Neuronal stem cell (in vitro differentiated cells): ENCODE measurements at regions not wholly inside any gene's neighbourhood (a gene's known extent, or its start where the extent isn't known, plus 50 kb on each side); places are given as distances from the start of the nearest gene placed in this dataset.

Experiments
- DNase-seq: peaks from one replicate; pipeline ENCODE4 v3.0.0-alpha.2; 2013; ENCODE audit warnings: low spot score
- H2AFZ ChIP-seq: one replicate; pipeline ENCODE4 v1.6.1; 2013; ENCODE audit warnings: mild to moderate bottlenecking, low read length, inconsistent platforms
- H2AK5ac ChIP-seq: 2 replicates; pipeline ENCODE4 v1.6.1; 2013; ENCODE audit warnings: low read depth, mild to moderate bottlenecking, inconsistent platforms, low read length, moderate library complexity, mixed read lengths
- H2BK120ac ChIP-seq: 2 replicates; pipeline ENCODE4 v1.6.1; 2013; ENCODE audit warnings: low read depth, mild to moderate bottlenecking, inconsistent platforms, low read length, moderate library complexity, mixed read lengths
- H2BK12ac ChIP-seq: one replicate; pipeline ENCODE4 v1.6.1; 2013; ENCODE audit warnings: low read length, inconsistent platforms
- H2BK15ac ChIP-seq: 2 replicates; pipeline ENCODE4 v1.6.1; 2013; ENCODE audit warnings: mild to moderate bottlenecking, low read length, inconsistent platforms, mixed read lengths
- H2BK5ac ChIP-seq: one replicate; pipeline ENCODE4 v1.6.1; 2013; ENCODE audit warnings: inconsistent platforms, mild to moderate bottlenecking, low read length, moderate library complexity
- H3K14ac ChIP-seq: one replicate; pipeline ENCODE4 v1.6.1; 2013; ENCODE audit warnings: low read length, inconsistent platforms
- H3K18ac ChIP-seq: 2 replicates; pipeline ENCODE4 v1.6.1; 2013; ENCODE audit warnings: low read length, inconsistent platforms
- H3K23ac ChIP-seq: 2 replicates; pipeline ENCODE4 v1.6.1; 2013; ENCODE audit warnings: low read depth, mild to moderate bottlenecking, mixed read lengths, low read length, inconsistent platforms; ENCODE audit not compliant: poor library complexity
- H3K27ac ChIP-seq: replicated peaks from 3 replicates; pipeline ENCODE4 v1.5.1; 2013; ENCODE audit warnings: low read length, inconsistent platforms
- H3K27me3 ChIP-seq, 3 experiments: 2 replicates each; pipeline ENCODE4 v1.6.1; 2013; ENCODE audit warnings: low read length in 3 of 3, mild to moderate bottlenecking in 2 of 3, inconsistent platforms in 1 of 3, low read depth in 1 of 3, mixed read lengths in 1 of 3, moderate library complexity in 1 of 3; ENCODE audit not compliant: control insufficient read depth in 3 of 3, insufficient read depth in 3 of 3
- H3K36me3 ChIP-seq, 2 donors: replicated peaks in 1 of 2; 2 replicates each; pipeline ENCODE4 v1.6.1; 2013; ENCODE audit warnings: low read length in 2 of 2; ENCODE audit not compliant: control insufficient read depth in 2 of 2, insufficient read depth in 2 of 2
- H3K4ac ChIP-seq: 2 replicates; pipeline ENCODE4 v1.6.1; 2013; ENCODE audit warnings: inconsistent platforms, mild to moderate bottlenecking, low read length, moderate library complexity
- H3K4me1 ChIP-seq, 2 donors: 1 replicate in 1 of 2; 2 replicates in 1 of 2; pipeline ENCODE4 v1.6.1; 2013; ENCODE audit warnings: low read length in 2 of 2, low read depth in 1 of 2; ENCODE audit not compliant: control insufficient read depth in 2 of 2, insufficient read depth in 1 of 2
- H3K4me2 ChIP-seq: one replicate; pipeline ENCODE4 v1.6.1; 2013; ENCODE audit warnings: mild to moderate bottlenecking, low read length, inconsistent platforms; ENCODE audit not compliant: insufficient read depth, poor library complexity, severe bottlenecking
- H3K4me3 ChIP-seq, 2 donors: 2 replicates each; pipeline ENCODE4 v1.5.1; 2013; ENCODE audit warnings: low read length in 2 of 2, mild to moderate bottlenecking in 2 of 2, inconsistent platforms in 1 of 2, moderate library complexity in 1 of 2
- H3K79me1 ChIP-seq: one replicate; pipeline ENCODE4 v1.6.1; 2013; ENCODE audit warnings: low read depth, mild to moderate bottlenecking, inconsistent platforms, low read length, moderate library complexity
- H3K9ac ChIP-seq: one replicate; pipeline ENCODE4 v1.6.1; 2013; ENCODE audit warnings: mild to moderate bottlenecking, low read depth, low read length, inconsistent platforms; ENCODE audit not compliant: poor library complexity
- H3K9me3 ChIP-seq, 2 donors: replicated peaks in 1 of 2; 2 replicates each; pipeline versions ENCODE3 to v1.6.1; 2013; ENCODE audit warnings: low read length in 2 of 2, mild to moderate bottlenecking in 2 of 2, inconsistent platforms in 1 of 2, low read depth in 1 of 2, mixed read lengths in 1 of 2, moderate library complexity in 1 of 2; ENCODE audit not compliant: control insufficient read depth in 2 of 2, insufficient read depth in 1 of 2
- H4K8ac ChIP-seq: one replicate; pipeline ENCODE4 v1.6.1; 2013; ENCODE audit warnings: low read depth, mild to moderate bottlenecking, inconsistent platforms, low read length, moderate library complexity
- H4K91ac ChIP-seq: one replicate; pipeline ENCODE4 v1.6.1; 2013; ENCODE audit warnings: low read length, low read depth, mild to moderate bottlenecking, inconsistent platforms; ENCODE audit not compliant: poor library complexity
- WGBS, 2 donors: extraction: QIAGEN DNeasy Blood & Tissue Kit; methylation state at CpG; one replicate each; pipeline ENCODE4 v1.1.7; 2013; ENCODE audit warnings: missing lambda C conversion rate in 2 of 2, mixed read lengths in 1 of 2; ENCODE audit not compliant: insufficient read length in 2 of 2, insufficient replicate concordance in 1 of 2; ENCODE audit errors: extremely low coverage in 2 of 2; 5-methylcytosine and 5-hydroxymethylcytosine counted together

DNA sequence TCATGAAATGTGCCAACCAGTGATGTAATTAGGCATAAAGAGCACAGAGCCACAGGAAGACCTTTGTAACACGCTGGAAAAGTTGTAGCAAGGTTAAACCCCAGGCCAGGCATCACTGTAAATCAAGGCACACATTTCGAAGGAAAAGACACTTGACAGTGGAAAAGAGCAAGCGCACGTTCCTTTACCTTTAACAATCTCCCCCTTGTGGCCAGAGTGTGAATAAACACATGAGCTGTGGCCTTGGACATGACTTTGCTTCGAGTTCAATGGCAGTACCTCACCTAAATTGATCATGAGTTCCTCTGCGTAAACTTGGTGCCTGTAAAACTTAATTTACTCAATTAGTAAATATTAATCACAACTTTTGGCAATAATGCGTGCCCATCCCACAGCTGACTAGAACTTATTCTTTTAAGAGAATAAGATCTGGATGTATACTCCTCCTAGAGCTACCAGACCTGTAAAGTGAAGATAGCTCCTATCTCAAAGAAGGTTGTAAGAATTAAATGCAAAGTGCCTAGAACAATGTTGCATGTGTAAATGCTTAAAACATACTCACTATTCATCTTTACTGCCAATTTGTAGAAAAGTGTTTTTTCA, 757.0 kb upstream of the NECTIN3 start:
- H3K27ac ChIP-seq, result no peak overlapping the region

DNA sequence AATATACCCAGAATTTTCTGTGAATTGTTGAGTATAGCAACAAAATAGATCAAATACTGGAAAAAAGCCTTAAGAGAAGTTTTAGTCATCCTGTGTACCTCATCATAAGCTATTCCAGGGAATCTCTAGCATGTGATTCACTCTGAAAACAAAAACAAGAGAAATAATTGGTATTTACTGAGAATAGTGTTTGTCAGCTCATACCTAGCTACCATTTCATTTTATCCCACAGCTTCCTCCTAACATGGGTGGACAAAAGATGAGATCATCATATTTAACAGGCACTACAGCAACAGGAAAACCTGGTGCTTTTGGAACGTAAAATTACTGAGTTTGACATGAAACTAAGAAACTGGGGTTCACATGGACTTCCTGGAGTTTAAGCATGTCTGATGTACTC, 753.5 kb upstream of the NECTIN3 start:
- Histone ChIP-seq H3K9me3 (peaks cover 0 to 3% of the 10 kb centered on the region in 2 donors), H2BK5ac (no peak overlapping the region), H3K4ac (no peak overlapping the region), H3K79me1 (no peaks in the 10 kb centered on the region), H2BK15ac (no peak overlapping the region), H2AK5ac (no peak overlapping the region), H2BK12ac (no peak overlapping the region), H3K4me2 (no peak overlapping the region), H3K18ac (no peak overlapping the region), H3K27me3 (no peaks in the 10 kb centered on the region), H4K8ac (no peak overlapping the region), H3K4me3 (no peak overlapping the region), H3K4me1 (no peaks in the 10 kb centered on the region), H3K9ac (no peak overlapping the region), H2AFZ (peak overlapping the region; percentile 19), H4K91ac (no peak overlapping the region), H2BK120ac (no peak overlapping the region), H3K36me3 (no peaks in the 10 kb centered on the region), H3K23ac (no peak overlapping the region), H3K27ac (no peak overlapping the region), H3K14ac (no peak overlapping the region)
- no CpG with 5 or more reads among the region's 1 CpG for WGBS, 2 donors
- no peak for DNase-seq

More for the DNA sequence above, 757.0 kb upstream of the NECTIN3 start:
- H3K36me3 ChIP-seq, result no peaks in the 10 kb centered on the region
- no peaks in the 10 kb centered on the region for H3K4me1 ChIP-seq
- no peak overlapping the region for H2AK5ac ChIP-seq
- no peak overlapping the region for H2BK15ac ChIP-seq
- H3K4me2 ChIP-seq, result no peak overlapping the region
- no peak overlapping the region for H2BK12ac ChIP-seq
- H3K18ac ChIP-seq, result no peak overlapping the region
- no peak overlapping the region for H3K4ac ChIP-seq
- H3K4me3 ChIP-seq, result no peak overlapping the region
- no peaks in the 10 kb centered on the region for H3K9me3 ChIP-seq
- H3K79me1 ChIP-seq, result no peaks in the 10 kb centered on the region
- no peaks in the 10 kb centered on the region for H3K27me3 ChIP-seq
- no peak overlapping the region for H2AFZ ChIP-seq
- H3K9ac ChIP-seq, result no peak overlapping the region
- H3K14ac ChIP-seq, result no peak overlapping the region
- no peak overlapping the region for H2BK5ac ChIP-seq
- no peak overlapping the region for H4K8ac ChIP-seq
- H4K91ac ChIP-seq, result no peak overlapping the region
- H2BK120ac ChIP-seq, result no peak overlapping the region
- peak; percentile 35 for DNase-seq
- no peak overlapping the region for H3K23ac ChIP-seq
- WGBS, 2 donors, result no CpG with 5 or more reads among the region's 7 CpGs

DNA sequence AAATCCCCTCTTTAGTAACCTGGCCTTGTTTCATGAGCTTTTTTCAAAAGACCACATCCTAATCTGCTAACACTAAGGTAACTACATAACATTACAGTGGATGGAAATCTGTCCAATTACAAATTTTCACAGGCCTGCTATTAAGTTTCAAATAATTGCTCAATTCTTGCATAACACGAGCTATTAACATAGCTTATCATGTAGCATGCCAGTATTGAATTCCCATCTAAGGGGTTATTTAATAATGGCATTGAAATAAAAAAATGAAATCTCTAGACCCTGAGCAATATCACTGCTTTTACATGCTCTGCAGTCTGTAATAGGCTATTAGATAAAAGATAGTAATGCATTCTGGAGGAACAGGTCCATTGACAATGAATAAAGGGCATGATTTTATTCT, 748.3 kb upstream of the NECTIN3 start:
- DNase-seq, result no peak
- Histone ChIP-seq H3K4me1 (peaks cover 0 to 8% of the 10 kb centered on the region in 2 donors), H3K27ac (no peak overlapping the region), H3K4me2 (no peak overlapping the region), H4K91ac (no peak overlapping the region), H3K27me3 (no peaks in the 10 kb centered on the region), H3K9ac (no peak overlapping the region), H3K4me3 (no peak overlapping the region), H3K79me1 (no peaks in the 10 kb centered on the region), H3K18ac (no peak overlapping the region), H4K8ac (no peak overlapping the region), H3K36me3 (no peaks in the 10 kb centered on the region), H3K23ac (no peak overlapping the region), H2AFZ (no peak overlapping the region), H3K14ac (no peak overlapping the region), H3K4ac (no peak overlapping the region), H2BK12ac (no peak overlapping the region), H2AK5ac (no peak overlapping the region), H2BK5ac (no peak overlapping the region), H2BK120ac (no peak overlapping the region), H3K9me3 (peaks cover 0 to 3% of the 10 kb centered on the region in 2 donors), H2BK15ac (no peak overlapping the region)
- no CpG with 5 or more reads among the region's 1 CpG for WGBS, 2 donors

DNA sequence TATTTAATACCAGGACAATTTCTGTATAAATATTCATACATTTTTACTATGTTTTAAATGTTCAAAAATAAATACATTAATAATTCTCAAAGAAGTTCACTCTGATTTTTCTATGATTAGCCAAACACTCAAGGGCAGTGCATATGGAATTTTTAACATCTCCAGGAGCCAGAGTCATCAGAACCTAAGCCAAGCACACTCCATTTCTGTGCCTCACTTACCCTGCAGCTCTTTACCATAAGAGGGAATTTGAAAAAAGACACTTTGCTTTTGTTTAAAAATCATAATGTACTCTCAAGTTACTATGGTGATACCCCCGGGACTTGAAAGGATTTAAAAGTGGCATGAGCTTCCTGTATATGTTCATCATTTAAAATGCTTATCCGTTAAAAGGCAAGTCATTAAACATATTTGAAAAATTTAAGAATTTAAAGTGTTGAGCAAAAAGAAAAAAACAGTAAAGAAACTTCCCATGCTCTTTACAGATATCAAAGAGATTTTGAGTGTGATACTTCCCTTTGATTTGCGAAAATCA, 747.4 kb upstream of the NECTIN3 start:
- DNase-seq, result no peak
- Histone ChIP-seq H2BK5ac (no peak overlapping the region), H3K79me1 (no peaks in the 10 kb centered on the region), H3K4me3 (no peak overlapping the region), H3K4me2 (no peak overlapping the region), H3K23ac (no peak overlapping the region), H2AFZ (peak overlapping the region; percentile 46), H3K14ac (no peak overlapping the region), H4K91ac (no peak overlapping the region), H2AK5ac (no peak overlapping the region), H4K8ac (no peak overlapping the region), H2BK120ac (no peak overlapping the region), H3K18ac (no peak overlapping the region), H3K36me3 (no peaks in the 10 kb centered on the region), H3K27ac (no peak overlapping the region), H2BK15ac (no peak overlapping the region), H3K27me3 (no peaks in the 10 kb centered on the region), H3K9ac (no peak overlapping the region), H3K4me1 (peaks cover 0 to 8% of the 10 kb centered on the region in 2 donors), H2BK12ac (no peak overlapping the region), H3K4ac (no peak overlapping the region), H3K9me3 (peaks cover 2 to 3% of the 10 kb centered on the region in 2 donors)
- no CpG with 5 or more reads among the region's 3 CpGs for WGBS, 2 donors
